HepG2 (cell line): ENCODE measurements at regions not wholly inside any gene's neighbourhood (a gene's known extent, or its start where the extent isn't known, plus 50 kb on each side); places are given as distances from the start of the nearest gene placed in this dataset.

Source experiments
- ATAC-seq: fragments of 200-7000 bp; cut with Tn5 transposase; 3 replicates; pipeline ENCODE4 v1.9.1; 2020; ENCODE audit warnings: mild to moderate bottlenecking, moderate library complexity
- BruUV-seq: library from RNA; stranded (reverse); fragments of 400-500 nt; replicated peaks from 2 replicates; lab custom pipeline; 2021; lab: Mats Ljungman, UMichigan
- CTCF ChIA-PET: fragments of 300-600 bp; formaldehyde crosslinking; extraction: SDS; loops from one replicate; lab custom pipeline; 2021; ENCODE audit warnings: low total read pairs, inconsistent platforms, low intra/inter-chr PET ratio; lab: Yijun Ruan, JAX
- POLR2A ChIA-PET: fragments of 350-600 bp; sonication (Branson Sonifier 250); formaldehyde crosslinking; loops from one replicate; lab custom pipeline; 2020; ENCODE audit warnings: antibody characterized with exemption, inconsistent platforms; lab: Yijun Ruan, JAX
- DNase-seq: peaks from one replicate; pipeline ENCODE4 v3.0.0-alpha.2; 2015; ENCODE audit warnings: low spot score
- FAIRE-seq: peaks from 3 replicates; lab custom pipeline; 2011; peaks lifted over from hg19 to GRCh38; lab: Jason Lieb, UNC
- H2AFZ ChIP-seq: one replicate; pipeline ENCODE4 v1.6.1; 2011; ENCODE audit warnings: low read length, inconsistent platforms
- H3K27ac ChIP-seq: fragments of 300-600 bp; 3 replicates; pipeline ENCODE4 v1.8.0; 2011; ENCODE audit warnings: mixed run types, mild to moderate bottlenecking, mixed read lengths, low read length, inconsistent platforms; ENCODE audit not compliant: insufficient read depth; ENCODE audit errors: extremely low read length
- H3K27me3 ChIP-seq, 2 experiments: fragments of 200-600 bp in 1 of 2; 2 replicates in 1 of 2; 3 replicates in 1 of 2; pipeline versions ENCODE4 v1.6.0 to v1.8.0; 2011; ENCODE audit warnings: low read length in 2 of 2, mild to moderate bottlenecking in 2 of 2, moderate library complexity in 2 of 2, inconsistent platforms in 1 of 2; ENCODE audit not compliant: insufficient read depth in 2 of 2, control insufficient read depth in 1 of 2
- H3K36me3 ChIP-seq, 2 experiments: fragments of 200-600 bp in 1 of 2; replicated peaks in 1 of 2; 2 replicates in 1 of 2; 3 replicates in 1 of 2; pipeline versions ENCODE4 v1.5.1 to v1.8.0; 2011; ENCODE audit warnings: low read length in 2 of 2, inconsistent platforms in 1 of 2; ENCODE audit not compliant: insufficient read depth in 2 of 2, control insufficient read depth in 1 of 2
- H3K4me1 ChIP-seq: 2 replicates; pipeline ENCODE4 v1.5.1; 2012; ENCODE audit warnings: low read length, inconsistent platforms; ENCODE audit not compliant: insufficient read depth
- H3K4me2 ChIP-seq: 2 replicates; pipeline ENCODE4 v1.6.0; 2011; ENCODE audit warnings: low read depth, low read length, inconsistent platforms
- H3K4me3 ChIP-seq, 3 experiments: fragments of 200-600 bp in 1 of 3; sonication (generic), shearing (Covaris generic) in 1 of 3; replicated peaks in 1 of 3; 2 replicates each; pipeline ENCODE4 v1.5.1; 2011 to 2016; ENCODE audit warnings: low read length in 3 of 3, inconsistent platforms in 2 of 3, low read depth in 2 of 3, mild to moderate bottlenecking in 2 of 3, control low read depth in 1 of 3, mixed read lengths in 1 of 3; ENCODE audit not compliant: insufficient read depth in 1 of 3
- H3K79me2 ChIP-seq: one replicate; pipeline ENCODE4 v1.6.1; 2011; ENCODE audit warnings: low read length, inconsistent platforms; ENCODE audit not compliant: insufficient read depth
- H3K9ac ChIP-seq: 2 replicates; pipeline ENCODE4 v1.6.0; 2011; ENCODE audit warnings: mild to moderate bottlenecking, low read depth, low read length, inconsistent platforms; ENCODE audit not compliant: insufficient read depth
- H3K9me3 ChIP-seq: 2 replicates; pipeline ENCODE4 v1.5.1; 2012; ENCODE audit warnings: mild to moderate bottlenecking, low read length
- H4K20me1 ChIP-seq: 2 replicates; pipeline ENCODE4 v1.6.0; 2011; ENCODE audit warnings: inconsistent platforms, mild to moderate bottlenecking, low read length, moderate library complexity; ENCODE audit not compliant: insufficient read depth
- CENPBD1 ChIP-seq: sonication (generic); formaldehyde crosslinking; IDR thresholded peaks from 2 replicates; pipeline ENCODE4 v1.8.0; 2022; ENCODE audit warnings: missing genetic modification reagents, low read depth, mild to moderate bottlenecking, borderline replicate concordance
- EP300 ChIP-seq, 3 experiments: sonication (generic) in 1 of 3; formaldehyde crosslinking in 1 of 3; IDR thresholded peaks; 2 replicates each; pipeline versions ENCODE4 v1.5.1 to v1.6.1; 2011 to 2020; ENCODE audit warnings: low read depth in 2 of 3, low read length in 2 of 3, borderline replicate concordance in 1 of 3, improper control_type of control experiment in 1 of 3, mild to moderate bottlenecking in 1 of 3, missing genetic modification reagents in 1 of 3, moderate library complexity in 1 of 3
- FOSL2 ChIP-seq: sonication (generic); formaldehyde crosslinking; IDR thresholded peaks from 2 replicates; pipeline ENCODE4 v1.4.0; 2020; ENCODE audit warnings: missing genetic modification reagents
- FOXA3 ChIP-seq: IDR thresholded peaks from 2 replicates; pipeline ENCODE4 v1.6.1; 2016; ENCODE audit warnings: missing genetic modification reagents, missing compliant biosample characterization
- GFI1 ChIP-seq: sonication (generic); formaldehyde crosslinking; IDR thresholded peaks from 2 replicates; pipeline ENCODE4 v1.5.0; 2020; ENCODE audit warnings: missing genetic modification reagents, mild to moderate bottlenecking, borderline replicate concordance
- HNF4G ChIP-seq, 2 experiments: sonication (generic) in 1 of 2; formaldehyde crosslinking in 1 of 2; IDR thresholded peaks; 2 replicates each; pipeline versions ENCODE4 v1.4.0 to v1.6.1; 2011 to 2020; ENCODE audit warnings: borderline replicate concordance in 2 of 2, low read depth in 2 of 2, mild to moderate bottlenecking in 2 of 2, low read length in 1 of 2, missing genetic modification reagents in 1 of 2, moderate library complexity in 1 of 2
- POLR2AphosphoS2 ChIP-seq: IDR thresholded peaks from 2 replicates; pipeline ENCODE4 v1.6.1; 2011; ENCODE audit warnings: low read depth, low read length, improper control_type of control experiment
- RAD51 ChIP-seq: fragments of 450-650 bp; IDR thresholded peaks from 2 replicates; pipeline ENCODE4 v1.6.1; 2016; ENCODE audit warnings: borderline replicate concordance
- RBFOX2 ChIP-seq: fragments of 200-400 bp; formaldehyde crosslinking; IDR thresholded peaks from 2 replicates; pipeline ENCODE4 v1.6.1; 2017; ENCODE audit warnings: low read depth, mild to moderate bottlenecking, low read length
- SOX5 ChIP-seq: IDR thresholded peaks from 2 replicates; pipeline ENCODE4 v1.6.1; 2016; ENCODE audit warnings: borderline replicate concordance
- ZKSCAN1 ChIP-seq: fragments of 150-350 bp; IDR thresholded peaks from 2 replicates; pipeline ENCODE4 v1.6.1; 2014; ENCODE audit warnings: low read length
- ZNF296 ChIP-seq: sonication (generic); formaldehyde crosslinking; conservative IDR thresholded peaks from 2 replicates; pipeline ENCODE4 v1.5.0; 2020; ENCODE audit warnings: mild to moderate bottlenecking, missing genetic modification reagents
- ZNF724P ChIP-seq: sonication (generic); formaldehyde crosslinking; IDR thresholded peaks from 2 replicates; pipeline ENCODE4 v1.8.0; 2022; ENCODE audit warnings: missing genetic modification reagents, borderline replicate concordance
- ZNF749 ChIP-seq: sonication (generic); formaldehyde crosslinking; IDR thresholded peaks from 2 replicates; pipeline ENCODE4 v1.8.0; 2022; ENCODE audit warnings: mild to moderate bottlenecking, missing genetic modification reagents, moderate library complexity, borderline replicate concordance
- WGBS: methylation state at CpG from one replicate; pipeline ENCODE4 v1.1.6; 2017; ENCODE audit warnings: low lambda C conversion rate; 5-methylcytosine and 5-hydroxymethylcytosine counted together
- in situ Hi-C: cut with HindIII; loops from 2 replicates; pipeline ENCODE4 v1.10.0; 2017; ENCODE audit warnings: low pct_unique_long_range_greater_than_20kb; ENCODE audit not compliant: extremely low pct_ligation_motif_present
- intact Hi-C: fragments of 100-400 bp; cut with micrococcal nuclease; formaldehyde crosslinking; loops from one replicate; pipeline ENCODE4 v1.10.0; 2022; ENCODE audit not compliant: unreplicated experiment
- TF ChIP-seq, protein P1 (sequence below): sonication (generic); formaldehyde crosslinking; IDR thresholded peaks from 2 replicates; pipeline ENCODE4 v1.5.0; 2020; ENCODE audit warnings: mild to moderate bottlenecking, missing genetic modification reagents, moderate library complexity

GRCh38 chr2:41890341-41890740, 157.5 kb upstream of the PKDCC start (continued):
- no peak for TF ChIP-seq RBFOX2
- no peak for TF ChIP-seq ZKSCAN1
- no peak for TF ChIP-seq POLR2AphosphoS2
- TF ChIP-seq SOX5 (CRISPR knock-in tag): no peak
- TF ChIP-seq CENPBD1 (CRISPR knock-in tag): no peak

GRCh38 chr2:41892476-41892875, 155.3 kb upstream of the PKDCC start:
- Histone ChIP-seq H3K4me2 (no peak overlapping the region), H3K4me3 (no peak overlapping the region), H3K79me2 (no peaks in the 10 kb centered on the region), H3K9ac (no peak overlapping the region), H3K27me3 (peaks cover 0 to 14% of the 10 kb centered on the region in 2 experiments; a peak in 3 of 5 replicates), H4K20me1 (no peaks in the 10 kb centered on the region), H3K36me3 (no peaks in the 10 kb centered on the region), H3K9me3 (no peaks in the 10 kb centered on the region), H2AFZ (no peak overlapping the region), H3K4me1 (peaks cover 25% of the 10 kb centered on the region), H3K27ac (no peak overlapping the region)
- ChIA-PET CTCF (no interaction called here), POLR2A (interaction anchor here (1.2 kb wide), 1 partner anchor 164 kb away, joined by 3 read pairs; no protein-coding TSS in a partner anchor)
- in situ Hi-C loops: no loop called here
- TF ChIP-seq ZNF296 (CRISPR knock-in tag): no peak
- no peak for TF ChIP-seq FOXA3 (CRISPR knock-in tag)
- TF ChIP-seq, protein P1, sequence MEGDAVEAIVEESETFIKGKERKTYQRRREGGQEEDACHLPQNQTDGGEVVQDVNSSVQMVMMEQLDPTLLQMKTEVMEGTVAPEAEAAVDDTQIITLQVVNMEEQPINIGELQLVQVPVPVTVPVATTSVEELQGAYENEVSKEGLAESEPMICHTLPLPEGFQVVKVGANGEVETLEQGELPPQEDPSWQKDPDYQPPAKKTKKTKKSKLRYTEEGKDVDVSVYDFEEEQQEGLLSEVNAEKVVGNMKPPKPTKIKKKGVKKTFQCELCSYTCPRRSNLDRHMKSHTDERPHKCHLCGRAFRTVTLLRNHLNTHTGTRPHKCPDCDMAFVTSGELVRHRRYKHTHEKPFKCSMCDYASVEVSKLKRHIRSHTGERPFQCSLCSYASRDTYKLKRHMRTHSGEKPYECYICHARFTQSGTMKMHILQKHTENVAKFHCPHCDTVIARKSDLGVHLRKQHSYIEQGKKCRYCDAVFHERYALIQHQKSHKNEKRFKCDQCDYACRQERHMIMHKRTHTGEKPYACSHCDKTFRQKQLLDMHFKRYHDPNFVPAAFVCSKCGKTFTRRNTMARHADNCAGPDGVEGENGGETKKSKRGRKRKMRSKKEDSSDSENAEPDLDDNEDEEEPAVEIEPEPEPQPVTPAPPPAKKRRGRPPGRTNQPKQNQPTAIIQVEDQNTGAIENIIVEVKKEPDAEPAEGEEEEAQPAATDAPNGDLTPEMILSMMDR (CRISPR knock-in tag): no peak
- no peak for TF ChIP-seq RAD51
- no peak for TF ChIP-seq HNF4G (IDR thresholded peaks at IDR 0.05; ENCODE audit: borderline replicate concordance, low read depth, low read length)
- TF ChIP-seq HNF4G (CRISPR knock-in tag; IDR thresholded peaks at IDR 0.05; ENCODE audit: borderline replicate concordance, low read depth): no peak
- TF ChIP-seq EP300 (IDR thresholded peaks at IDR 0.05; ENCODE audit: low read depth in 2 of 2, low read length in 2 of 2): no peak
- TF ChIP-seq EP300 (CRISPR knock-in tag; IDR thresholded peaks at IDR 0.05; ENCODE audit: borderline replicate concordance): no peak
- TF ChIP-seq ZNF749 (CRISPR knock-in tag): no peak
- no peak for TF ChIP-seq GFI1
- no peak for TF ChIP-seq FOSL2 (CRISPR knock-in tag)
- TF ChIP-seq ZNF724P (CRISPR knock-in tag): no peak
- 7% methylated on average over 4 of the region's 4 CpGs for WGBS
- FAIRE-seq (no peak), ATAC-seq (no peak), DNase-seq (no peak)
- no TSS peak for BruUV-seq
- intact Hi-C loops: no loop called here
